ENCODE measurements at regions not wholly inside any gene's neighbourhood (a gene's known extent, or its start where the extent isn't known, plus 50 kb on each side); places are given as distances from the start of the nearest gene placed in this dataset.

DNA sequence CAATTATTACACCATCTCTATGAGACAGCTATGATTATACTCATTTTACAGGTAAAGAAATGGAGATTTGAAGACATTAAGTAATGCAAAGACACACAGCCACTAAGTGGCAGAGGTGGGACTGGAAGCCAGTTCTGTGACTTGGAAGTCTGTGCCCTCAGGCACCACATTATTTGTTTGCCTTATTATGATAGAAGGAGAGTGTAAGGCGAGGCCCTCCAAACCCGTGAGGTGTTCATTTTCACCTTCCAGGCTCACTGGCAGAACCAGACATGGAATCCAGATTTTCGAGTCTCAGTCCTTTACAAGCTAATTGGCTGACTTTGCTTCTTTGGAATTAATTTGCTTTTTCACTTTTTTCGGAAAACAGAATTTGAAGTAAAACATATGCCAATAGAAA, 107.9 kb downstream of the CAND1 start:
- TF ChIP-seq, protein P1, sequence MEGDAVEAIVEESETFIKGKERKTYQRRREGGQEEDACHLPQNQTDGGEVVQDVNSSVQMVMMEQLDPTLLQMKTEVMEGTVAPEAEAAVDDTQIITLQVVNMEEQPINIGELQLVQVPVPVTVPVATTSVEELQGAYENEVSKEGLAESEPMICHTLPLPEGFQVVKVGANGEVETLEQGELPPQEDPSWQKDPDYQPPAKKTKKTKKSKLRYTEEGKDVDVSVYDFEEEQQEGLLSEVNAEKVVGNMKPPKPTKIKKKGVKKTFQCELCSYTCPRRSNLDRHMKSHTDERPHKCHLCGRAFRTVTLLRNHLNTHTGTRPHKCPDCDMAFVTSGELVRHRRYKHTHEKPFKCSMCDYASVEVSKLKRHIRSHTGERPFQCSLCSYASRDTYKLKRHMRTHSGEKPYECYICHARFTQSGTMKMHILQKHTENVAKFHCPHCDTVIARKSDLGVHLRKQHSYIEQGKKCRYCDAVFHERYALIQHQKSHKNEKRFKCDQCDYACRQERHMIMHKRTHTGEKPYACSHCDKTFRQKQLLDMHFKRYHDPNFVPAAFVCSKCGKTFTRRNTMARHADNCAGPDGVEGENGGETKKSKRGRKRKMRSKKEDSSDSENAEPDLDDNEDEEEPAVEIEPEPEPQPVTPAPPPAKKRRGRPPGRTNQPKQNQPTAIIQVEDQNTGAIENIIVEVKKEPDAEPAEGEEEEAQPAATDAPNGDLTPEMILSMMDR (IDR thresholded peaks at IDR 0.05; ENCODE audit: low read length): no peak
- no peak for TF ChIP-seq EZH2 (IDR thresholded peaks at IDR 0.05; ENCODE audit: borderline replicate concordance, low read length)
